ENCODE measurements at regions not wholly inside any gene's neighbourhood (a gene's known extent, or its start where the extent isn't known, plus 50 kb on each side); places are given as distances from the start of the nearest gene placed in this dataset.

DNA sequence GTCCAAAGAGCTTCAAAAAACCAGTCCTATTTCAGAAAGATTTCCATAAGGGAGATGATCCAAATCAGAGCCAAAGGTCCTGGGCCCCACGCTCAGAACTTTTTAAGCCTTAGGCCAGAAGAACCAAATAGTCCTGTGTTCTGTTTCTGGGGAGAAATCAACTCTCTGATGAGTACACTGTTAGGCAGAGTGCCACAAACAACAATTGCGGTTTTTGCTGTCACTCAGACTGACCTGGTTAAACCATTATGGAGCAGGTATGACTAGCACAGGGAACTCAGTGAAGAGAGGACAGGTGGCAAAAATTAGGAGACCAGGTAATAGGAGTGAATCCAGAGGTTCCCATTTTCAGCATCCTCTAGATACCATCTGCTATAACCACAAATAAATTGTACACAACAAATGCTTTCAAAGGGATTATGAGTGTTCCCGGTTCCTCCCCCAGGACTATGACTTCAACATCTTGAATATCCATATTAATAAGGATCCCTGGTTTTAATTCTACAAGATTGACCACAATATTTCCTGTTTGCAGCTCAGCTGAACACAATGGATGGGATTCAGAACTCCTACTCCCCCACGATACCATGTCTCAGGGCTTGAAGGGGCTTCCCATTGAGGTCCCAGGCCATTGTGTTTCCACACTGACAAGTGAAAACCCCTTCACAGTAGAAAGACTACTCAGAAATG, 52.1 kb upstream of the FREM1 start:
- TF ChIP-seq MAX (IDR thresholded peaks at IDR 0.05), result no peak
- TF ChIP-seq HNF4G (IDR thresholded peaks at IDR 0.05), result no peak
- TF ChIP-seq RAD21 (IDR thresholded peaks at IDR 0.05), result no peak
- TF ChIP-seq, protein P1, sequence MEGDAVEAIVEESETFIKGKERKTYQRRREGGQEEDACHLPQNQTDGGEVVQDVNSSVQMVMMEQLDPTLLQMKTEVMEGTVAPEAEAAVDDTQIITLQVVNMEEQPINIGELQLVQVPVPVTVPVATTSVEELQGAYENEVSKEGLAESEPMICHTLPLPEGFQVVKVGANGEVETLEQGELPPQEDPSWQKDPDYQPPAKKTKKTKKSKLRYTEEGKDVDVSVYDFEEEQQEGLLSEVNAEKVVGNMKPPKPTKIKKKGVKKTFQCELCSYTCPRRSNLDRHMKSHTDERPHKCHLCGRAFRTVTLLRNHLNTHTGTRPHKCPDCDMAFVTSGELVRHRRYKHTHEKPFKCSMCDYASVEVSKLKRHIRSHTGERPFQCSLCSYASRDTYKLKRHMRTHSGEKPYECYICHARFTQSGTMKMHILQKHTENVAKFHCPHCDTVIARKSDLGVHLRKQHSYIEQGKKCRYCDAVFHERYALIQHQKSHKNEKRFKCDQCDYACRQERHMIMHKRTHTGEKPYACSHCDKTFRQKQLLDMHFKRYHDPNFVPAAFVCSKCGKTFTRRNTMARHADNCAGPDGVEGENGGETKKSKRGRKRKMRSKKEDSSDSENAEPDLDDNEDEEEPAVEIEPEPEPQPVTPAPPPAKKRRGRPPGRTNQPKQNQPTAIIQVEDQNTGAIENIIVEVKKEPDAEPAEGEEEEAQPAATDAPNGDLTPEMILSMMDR (IDR thresholded peaks at IDR 0.05; ENCODE audit: low read depth, low read length, missing input control), result no peak
- no peak for TF ChIP-seq REST (IDR thresholded peaks at IDR 0.05)
- no peak for TF ChIP-seq TAF1 (conservative IDR thresholded peaks at IDR 0.05)
- TF ChIP-seq JUND (IDR thresholded peaks at IDR 0.05), result no peak
- TF ChIP-seq EGR1 (IDR thresholded peaks at IDR 0.05; ENCODE audit: low read depth in 2 of 2), result no peak
- TF ChIP-seq SP1 (IDR thresholded peaks at IDR 0.05), result no peak
- no peak for TF ChIP-seq YY1 (IDR thresholded peaks at IDR 0.05)
- TF ChIP-seq GABPA (IDR thresholded peaks at IDR 0.05 in 1 of 2, conservative IDR thresholded peaks at IDR 0.05 in 1 of 2), result no peak
- no peak for TF ChIP-seq FOXA1 (IDR thresholded peaks at IDR 0.05)
- no peak for TF ChIP-seq RXRA (IDR thresholded peaks at IDR 0.05)

Measured in liver (tissue), 3 donors.